GM21423 (cell line): ENCODE measurements at regions not wholly inside any gene's neighbourhood (a gene's known extent, or its start where the extent isn't known, plus 50 kb on each side); places are given as distances from the start of the nearest gene placed in this dataset.

Experiments used
- ATAC-seq: cut with Tn5 transposase; IDR thresholded peaks from one replicate; pipeline ENCODE4 v1.9.1; 2021; ENCODE audit warnings: mild to moderate bottlenecking, moderate library complexity; ENCODE audit not compliant: unreplicated experiment

DNA sequence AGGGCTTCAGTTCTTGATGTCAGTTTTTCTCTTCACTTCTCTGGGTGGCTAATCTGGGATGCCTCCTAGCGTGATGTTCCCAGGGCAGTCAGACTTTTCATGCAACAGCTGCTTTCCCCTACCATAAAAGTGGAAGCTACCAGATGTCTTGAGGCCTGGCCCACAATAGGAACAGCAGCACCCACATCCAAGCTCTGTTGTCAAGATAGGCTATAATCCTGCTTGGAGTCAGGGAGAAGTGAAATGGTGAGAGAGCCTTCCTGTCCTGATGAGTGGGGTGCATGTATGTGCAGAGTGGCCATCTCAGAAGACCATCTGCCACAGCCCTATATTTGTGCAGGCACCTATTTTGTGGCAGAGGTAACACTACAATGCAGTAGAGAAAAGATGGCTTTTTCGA lies 108.0 kb downstream of the HTR5A start:
- no peak for ATAC-seq

DNA sequence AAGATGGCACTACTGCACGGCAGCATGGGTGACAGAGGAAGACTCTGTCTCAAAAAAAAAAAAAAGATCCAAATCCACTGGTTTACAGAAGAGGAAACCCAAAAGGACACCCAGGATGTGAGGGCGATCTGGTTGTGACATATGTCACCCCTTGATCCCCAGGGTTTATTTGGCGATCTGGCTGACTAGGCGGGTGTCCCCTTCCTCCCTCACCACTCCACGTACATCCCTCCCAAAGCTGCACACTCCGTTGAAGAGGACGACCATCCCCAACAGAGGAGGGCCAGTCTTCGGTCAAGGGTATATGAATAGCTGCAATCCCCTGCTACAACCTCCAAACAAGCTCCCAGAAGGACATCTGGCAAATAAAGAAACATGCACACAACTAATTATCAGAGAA lies 111.6 kb downstream of the HTR5A start:
- no peak for ATAC-seq

DNA sequence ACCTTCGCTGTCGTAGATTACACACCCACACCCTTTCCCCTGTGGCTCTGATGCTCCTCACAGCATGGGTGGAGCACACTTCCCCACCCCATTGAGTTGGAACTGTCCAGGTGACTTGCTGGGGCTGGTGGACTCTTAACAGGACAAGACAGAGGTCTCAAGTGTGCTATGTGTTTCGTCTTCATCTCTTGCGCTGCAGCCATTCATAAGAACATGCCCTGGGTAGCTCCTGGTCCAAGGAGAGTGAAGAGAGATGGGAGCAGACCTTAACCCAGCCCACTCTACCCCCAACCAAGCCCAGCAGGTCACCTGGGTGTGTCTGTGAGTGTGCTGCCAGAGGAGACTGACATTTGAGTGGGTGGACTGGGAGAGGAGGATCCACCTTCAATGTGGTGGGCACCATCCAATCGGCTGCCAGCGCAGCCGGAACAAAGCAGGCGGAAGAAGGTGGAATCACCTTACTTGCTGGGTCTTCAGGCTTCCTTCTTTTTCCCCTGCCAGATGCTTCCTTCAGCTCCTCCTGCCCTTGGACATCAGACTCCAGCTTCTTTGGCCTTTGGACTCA lies 112.4 kb downstream of the HTR5A start:
- ATAC-seq = no peak

DNA sequence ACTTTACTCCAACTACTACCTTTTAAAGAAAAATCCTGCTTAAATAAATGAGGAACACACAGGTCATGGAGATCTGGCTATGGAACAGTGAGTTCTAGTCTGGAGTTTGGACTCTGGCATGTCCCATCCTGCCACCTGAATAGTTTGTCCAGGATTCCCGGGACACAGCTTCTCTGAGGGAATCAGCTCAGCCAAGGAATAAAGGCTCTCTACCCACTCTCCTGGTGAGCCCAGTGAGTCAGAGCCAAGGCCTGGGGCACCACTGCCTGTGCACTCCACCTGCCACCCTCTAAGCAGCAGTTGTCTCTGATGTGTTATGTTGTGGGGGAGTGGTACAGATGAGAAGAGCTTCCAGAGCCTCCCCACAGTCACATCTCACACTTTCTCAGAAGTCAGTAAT lies 113.5 kb downstream of the HTR5A start:
- no peak for ATAC-seq

DNA sequence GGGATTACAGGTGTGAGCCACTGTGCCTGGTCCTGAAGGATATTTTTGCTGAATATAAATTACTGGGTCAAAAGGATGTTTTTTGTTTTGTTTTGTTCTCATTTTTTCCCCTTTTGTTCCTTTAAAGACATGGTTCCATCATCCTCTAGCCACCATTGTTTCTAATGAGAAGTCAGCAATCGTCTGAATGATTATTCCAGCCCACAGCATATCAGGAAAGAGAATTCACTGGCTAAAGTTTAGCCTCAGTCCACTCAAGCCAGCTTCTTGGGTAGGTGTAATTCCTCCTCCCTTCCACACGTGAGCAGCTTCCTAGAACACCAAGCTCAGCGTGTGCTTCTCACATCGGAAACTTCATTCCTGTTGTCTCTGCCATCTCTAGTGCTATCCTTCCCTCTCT lies 112.8 kb upstream of the INSIG1 start:
- ATAC-seq = no peak

DNA sequence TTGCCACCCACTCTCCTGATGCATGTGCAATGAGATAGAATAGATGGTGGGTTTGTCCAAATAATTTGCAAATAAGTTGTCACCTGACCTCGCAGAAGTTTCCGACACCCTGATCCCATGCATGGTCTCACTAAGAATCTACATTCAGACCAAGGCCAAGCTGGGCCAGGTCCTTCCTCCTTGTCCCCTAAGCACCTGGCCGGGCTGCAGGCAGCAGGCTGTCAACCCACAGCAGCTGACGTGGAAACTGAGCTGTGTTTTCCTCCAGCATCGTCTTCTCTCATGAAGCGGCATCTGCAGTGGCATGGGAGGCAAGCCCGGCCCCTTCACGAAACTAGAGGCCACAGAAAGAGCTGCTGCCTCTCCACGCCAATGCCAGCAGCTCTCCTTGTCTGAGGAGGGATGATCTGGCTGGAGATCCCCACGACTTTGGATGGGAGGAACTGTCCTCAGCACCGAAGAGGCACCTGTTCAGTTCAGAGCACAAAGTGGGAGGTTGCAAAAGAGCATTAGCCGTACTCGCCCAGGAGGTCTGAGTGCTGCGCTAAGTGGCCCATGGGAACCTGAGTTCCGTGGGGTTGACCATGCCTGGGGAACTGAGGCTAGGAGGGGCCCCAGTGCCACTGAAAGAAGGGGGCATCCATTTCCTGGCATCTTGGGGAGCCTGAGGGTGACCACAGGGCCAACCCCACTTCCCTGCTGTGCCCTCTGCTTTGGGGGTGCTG lies 110.5 kb upstream of the INSIG1 start:
- no peak for ATAC-seq

DNA sequence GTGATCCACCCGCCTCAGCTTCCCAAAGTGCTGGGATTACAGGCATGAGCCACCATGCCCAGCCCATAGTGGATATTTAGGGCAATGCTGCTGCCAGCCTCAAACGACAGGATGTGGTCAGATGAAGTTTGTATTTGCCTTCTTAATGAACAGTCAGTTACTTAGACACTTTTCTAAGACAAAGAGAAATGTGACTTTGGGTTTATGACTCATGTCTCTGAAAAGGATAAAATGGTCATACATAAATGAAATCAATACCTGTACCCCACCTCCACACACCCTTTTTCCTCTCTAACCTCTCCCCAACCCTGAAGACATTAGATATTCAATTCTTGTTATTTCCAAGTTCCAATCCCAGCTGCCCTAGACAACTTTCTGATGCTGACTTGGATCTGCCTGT lies 109.3 kb upstream of the INSIG1 start:
- no peak for ATAC-seq

DNA sequence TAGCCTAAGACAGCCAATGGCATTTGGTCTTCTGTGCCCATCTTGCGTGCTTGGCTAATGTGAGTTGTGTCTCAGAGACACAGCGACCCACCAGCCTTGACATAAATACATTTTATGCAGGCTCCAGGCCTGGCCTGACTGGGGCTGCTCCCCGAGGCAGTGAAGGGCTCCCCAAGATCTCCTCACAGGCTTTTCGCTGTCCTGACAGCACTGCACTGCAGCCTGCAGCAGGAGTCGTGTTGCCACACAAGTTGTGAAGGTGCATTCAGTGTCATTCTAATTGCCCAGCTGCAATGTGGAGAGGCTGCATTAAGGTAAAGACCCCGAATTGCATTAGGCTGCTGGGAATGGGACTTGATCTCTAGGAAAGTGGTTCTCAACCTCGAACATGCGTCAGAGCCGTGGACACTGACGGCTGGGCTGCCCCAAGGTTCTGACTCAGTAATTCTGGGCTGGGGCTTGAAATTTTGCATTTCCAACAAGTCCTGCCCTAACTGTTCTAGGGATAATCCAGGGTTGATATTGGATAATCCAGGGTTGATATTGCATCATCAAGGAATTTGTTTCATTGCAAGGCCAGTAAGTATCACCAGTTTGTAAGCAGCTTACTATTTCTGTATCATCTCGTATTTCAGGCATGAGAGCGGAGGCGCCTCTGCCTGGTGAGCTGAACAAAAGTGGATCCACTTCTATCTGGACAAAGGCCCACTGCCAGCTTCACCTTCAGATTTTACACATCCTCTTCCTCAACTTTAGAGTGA lies 108.7 kb upstream of the INSIG1 start:
- ATAC-seq = no peak

DNA sequence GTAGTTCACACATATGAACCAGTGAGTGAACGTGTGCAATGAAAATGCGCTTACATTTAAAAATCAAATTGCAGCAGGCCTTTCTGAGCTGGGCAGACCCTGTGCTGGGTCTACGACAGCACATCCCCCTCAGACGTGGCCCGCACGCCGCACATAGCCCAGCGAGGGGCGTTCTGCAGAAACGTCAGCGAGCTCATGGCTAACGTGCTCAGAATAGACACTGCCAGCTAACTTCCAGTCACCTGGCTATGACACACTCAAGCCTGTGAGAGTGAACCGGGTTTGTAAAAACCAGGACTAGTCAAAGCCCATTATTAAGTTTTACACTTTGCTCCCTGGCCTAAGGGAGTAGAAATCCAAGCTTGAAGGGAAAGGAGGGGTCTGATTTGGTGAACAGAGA lies 108.1 kb upstream of the INSIG1 start:
- no peak for ATAC-seq

DNA sequence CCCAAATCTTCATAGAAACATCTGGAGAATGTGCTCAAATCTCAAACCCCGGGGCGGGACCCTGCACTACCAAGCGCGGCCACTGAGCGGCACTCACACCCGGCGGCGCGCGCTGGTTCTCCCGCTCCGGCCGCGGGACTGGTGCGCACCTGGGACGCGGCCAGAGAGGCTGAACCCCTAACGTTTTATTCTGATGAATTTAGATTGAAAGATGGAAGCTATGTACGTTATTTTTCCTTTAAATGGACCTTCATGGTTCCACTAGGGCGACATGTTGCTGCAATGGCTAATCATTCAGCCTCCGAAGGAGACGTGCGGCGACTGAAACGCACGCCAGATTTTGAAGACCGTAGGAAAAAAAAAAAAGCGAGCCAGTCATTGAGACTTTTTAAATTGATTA lies 107.0 kb upstream of the INSIG1 start:
- no peak for ATAC-seq

DNA sequence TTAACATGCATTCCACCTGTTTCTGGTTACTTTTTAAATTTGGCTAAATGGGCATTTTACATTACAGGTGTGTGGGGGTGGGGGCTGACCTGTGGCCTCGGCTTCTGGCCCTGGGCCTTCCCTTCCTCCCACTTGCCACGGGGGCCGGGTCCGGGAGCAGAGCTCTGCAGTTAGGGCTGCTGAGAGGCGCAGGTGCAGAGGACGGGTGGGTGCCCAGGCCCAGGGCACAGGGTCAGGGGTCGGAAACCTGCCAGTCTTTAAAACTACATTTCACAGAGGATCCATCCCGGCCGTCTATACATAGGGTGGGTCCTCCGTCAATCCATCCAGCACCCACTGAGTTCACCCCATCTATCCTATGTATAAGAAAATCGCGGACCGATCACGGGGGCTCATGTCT lies 106.5 kb upstream of the INSIG1 start:
- ATAC-seq = no peak

DNA sequence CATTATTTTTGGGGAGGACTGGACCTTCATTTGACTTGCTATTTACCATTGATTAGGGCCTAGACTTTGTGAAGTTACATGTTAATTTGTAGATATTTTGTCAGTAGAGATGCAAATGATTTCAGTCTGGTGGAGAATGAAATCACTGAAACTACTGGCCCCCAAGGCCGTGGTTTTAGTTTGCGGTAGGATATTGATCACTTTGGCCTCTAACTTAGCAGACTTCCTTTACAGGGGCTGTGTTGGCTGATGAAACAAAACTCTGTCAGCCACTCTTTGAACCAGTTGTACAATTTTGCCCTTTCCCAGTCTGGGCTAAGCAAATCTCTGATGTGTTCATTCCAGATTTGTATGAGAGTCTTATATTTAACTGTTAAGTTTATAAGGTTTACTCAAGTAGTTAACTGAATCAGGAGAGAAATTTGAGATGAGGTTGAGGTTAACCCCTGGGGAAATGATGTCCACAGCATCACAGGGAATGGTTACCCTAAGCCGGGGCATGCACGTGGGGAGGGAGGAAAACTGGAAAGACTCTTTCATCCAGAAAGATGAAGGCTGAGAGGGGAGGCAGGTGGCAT lies 105.7 kb upstream of the INSIG1 start:
- ATAC-seq = peak; percentile 78

DNA sequence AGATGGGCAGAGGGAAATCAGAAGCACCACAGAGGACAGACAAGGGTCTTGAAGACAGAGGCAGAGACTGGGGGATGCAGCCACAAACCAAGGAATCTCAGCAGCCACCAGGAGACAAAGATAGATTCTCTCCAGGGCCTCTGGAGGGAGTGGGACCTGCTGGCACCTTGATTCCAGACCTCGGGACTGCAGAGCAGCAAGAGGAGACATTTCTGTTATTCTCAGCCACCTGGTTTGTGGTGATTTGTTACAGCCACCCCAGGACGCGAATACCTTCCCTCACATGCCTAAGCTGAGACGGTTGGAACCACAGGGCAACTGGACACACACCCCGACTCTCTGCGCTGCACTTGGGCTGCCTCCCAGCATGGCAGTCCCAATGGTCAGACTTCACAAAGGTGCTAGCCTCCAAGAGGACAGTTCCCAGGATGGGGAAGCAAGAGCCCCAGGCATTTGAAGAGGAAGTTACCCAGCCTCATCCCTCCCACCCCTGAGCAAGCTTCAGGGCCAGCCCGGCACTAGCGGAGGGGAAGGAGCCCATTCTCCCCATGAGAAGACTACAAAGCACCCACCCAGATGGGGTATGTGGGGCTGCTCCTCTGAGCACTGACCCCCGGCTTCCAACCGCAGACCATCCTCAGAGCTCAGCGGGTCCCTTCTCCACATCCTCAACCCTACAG lies 104.6 kb upstream of the INSIG1 start:
- no peak for ATAC-seq

DNA sequence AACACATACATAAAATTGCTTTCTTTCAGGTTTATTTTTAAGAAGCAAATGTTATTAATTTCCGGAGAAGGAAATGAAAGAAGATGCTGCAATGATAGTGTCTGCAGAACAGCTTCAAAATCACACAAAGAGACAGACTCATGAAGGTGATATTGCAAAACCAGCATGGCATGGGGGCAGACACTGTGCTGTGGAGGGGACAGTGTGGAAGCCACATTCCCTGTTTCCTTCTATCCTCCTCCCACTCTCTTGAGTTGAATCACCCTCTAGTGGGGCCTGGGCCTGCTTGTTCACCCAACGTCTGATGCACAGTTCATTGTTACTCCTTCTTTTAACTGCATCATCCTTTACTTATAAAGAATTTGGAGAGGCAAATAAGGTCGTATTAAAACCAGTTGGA lies 104.0 kb upstream of the INSIG1 start:
- ATAC-seq = no peak

DNA sequence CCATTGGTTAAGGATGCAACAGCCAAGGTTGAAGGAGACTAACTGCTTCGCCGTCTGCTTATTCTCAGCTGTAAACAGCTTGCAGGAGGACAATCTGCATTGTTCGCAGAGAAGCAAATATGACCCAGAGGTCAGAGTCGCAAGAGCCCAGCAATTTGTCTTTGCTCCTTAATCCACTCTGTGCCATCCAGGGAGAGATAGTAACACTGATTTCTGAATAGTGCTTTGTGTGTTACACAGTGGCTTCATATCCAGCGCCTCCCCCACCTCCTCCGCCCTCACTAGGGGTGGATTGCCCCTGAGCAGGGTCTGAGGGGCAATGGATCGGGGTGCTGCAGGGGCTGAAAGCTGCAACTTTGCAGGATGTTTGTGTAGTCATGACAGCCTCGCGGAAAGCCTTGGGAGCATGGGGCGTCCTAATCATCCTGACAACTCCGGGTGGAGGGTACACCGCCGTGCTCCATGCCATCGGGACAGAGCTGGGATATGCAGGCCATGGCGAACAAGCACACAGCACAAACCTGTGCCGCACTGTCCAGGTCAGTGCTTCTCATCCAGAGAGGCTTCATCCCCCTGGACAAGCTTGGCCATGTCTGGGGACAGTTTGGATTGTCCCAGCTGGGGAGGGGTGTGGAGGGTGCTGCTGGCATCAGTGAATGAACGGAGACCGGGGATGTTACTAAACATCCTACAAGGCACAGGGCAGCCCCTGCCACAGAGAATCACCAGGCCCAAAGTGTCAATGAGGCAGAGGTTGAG lies 103.1 kb upstream of the INSIG1 start:
- ATAC-seq = no peak

DNA sequence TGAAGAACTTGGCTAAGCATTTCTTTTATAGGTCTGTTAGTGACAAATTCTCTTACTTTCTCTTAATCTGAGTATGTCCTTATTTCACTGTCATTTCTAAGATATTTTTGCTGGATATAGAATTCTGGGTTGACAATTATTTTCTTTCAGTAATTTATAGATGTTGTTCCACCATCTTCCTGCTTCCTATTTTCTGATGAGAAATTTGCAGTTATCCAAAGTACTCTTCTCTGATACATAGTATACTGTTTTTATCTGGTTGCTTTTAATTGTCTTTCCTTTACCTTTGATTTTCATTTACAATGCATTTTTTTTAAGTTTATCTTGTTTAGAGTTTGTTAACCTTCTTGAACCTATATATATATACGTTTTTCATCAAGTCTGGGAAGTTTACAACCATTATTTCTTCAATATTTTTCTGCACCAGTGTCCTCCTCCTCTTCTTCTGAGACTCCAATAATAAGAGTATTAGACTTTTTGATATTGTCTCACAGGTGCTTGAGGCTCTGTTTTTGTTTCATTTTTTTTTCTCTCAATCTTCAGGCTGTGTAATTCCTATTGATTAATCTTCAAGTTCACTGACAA lies 101.6 kb upstream of the INSIG1 start:
- no peak for ATAC-seq

DNA sequence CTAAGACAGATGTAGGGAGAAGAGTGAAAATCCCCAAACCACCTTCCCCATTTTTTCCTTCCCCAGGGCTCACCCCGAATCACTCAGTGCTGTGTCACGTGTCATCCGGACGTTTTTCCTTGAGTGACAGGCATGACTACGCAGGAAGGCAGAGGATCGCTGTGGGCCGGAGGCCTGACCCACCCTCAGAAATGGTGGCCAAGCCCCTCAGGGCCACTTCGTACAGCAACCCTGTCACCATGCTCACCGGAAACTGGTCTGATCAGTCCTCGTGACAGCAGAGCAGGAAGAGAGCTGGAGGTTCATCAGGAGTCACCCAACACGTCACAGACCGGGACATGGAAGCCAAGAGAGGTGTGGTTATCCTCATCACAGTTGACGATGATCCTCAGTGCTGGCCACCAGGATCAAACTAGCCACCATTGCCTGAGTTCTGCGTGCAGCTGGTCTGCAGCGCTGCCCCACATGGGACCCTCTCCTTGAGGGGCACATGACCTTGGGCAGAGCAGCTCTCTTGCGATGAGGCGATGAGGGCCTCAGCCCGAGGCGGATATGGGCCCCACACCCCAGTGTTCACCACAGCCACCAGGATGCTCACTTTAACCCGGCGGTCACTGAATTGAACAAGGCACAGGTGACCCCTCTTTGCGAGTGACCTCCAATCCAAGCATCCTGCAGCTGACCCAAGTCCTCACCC lies 99.3 kb upstream of the INSIG1 start:
- ATAC-seq = no peak

DNA sequence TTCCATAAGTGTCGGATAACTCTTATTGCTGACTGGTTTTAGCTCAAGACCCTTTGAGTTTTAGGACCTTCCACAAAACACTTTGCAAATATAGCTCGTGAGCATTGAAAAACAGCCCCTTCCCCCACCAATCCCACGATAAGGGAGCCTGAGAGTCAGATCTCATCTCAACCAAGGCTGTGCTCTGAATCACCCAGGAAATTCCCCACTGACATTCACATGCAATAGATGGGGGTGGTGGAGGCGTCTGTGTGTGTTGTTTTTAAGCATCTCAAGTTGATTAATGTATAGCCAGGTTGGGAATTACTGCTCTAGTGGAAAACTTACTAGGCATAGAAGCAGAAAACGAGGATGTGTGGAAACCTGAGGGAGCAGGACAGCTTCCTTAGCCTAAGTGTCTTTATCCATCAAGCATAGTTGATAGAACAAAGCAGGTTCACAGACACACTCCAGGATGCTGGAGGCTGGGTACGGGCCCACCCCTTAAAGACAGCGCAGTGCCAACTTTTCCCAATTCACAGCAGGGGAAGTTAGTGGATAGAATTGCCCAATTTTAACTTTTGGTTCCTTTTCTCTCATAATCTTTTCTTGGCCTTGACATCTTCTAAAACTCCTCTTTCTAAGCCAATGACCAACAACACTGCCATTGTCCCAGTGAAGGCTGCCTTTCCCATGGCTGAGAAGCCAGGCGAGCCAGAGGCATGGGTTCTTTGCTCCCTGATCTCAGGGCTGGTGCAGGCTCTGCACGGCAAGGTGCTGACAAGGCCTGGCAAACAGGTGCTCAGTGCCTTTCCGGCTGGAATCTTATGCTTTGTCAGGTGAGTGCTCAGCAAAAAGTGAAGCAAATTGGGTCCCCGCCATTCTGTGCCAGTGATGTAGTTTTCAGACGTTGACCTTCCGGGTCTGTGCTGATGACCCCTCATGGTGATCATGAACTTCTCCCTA lies 98.5 kb upstream of the INSIG1 start:
- peak; percentile 64 for ATAC-seq
